Forelimb muscle (tissue), 1 donor: ENCODE measurements at regions not wholly inside any gene's neighbourhood (a gene's known extent, or its start where the extent isn't known, plus 50 kb on each side); places are given as distances from the start of the nearest gene placed in this dataset.

Source experiments
- DNase-seq: peaks from one replicate; pipeline ENCODE4 v3.0.0-alpha.2; 2013; ENCODE audit warnings: low read depth

- no peak for DNase-seq
Measured at GRCh38 chr11:91763331-91763730, 461.3 kb upstream of the FAT3 start.

GRCh38 chr11:91761406-91762025 is 463.1 kb upstream of the FAT3 start:
- peak; percentile 8 for DNase-seq

GRCh38 chr11:91756829-91757480 is 467.7 kb upstream of the FAT3 start:
- DNase-seq = no peak

GRCh38 chr11:91755951-91756707 is 468.5 kb upstream of the FAT3 start:
- DNase-seq = no peak

GRCh38 chr11:91755526-91755925 is 469.1 kb upstream of the FAT3 start:
- no peak for DNase-seq

- no peak for DNase-seq
Measured at GRCh38 chr11:91749251-91749650, 475.4 kb upstream of the FAT3 start.

GRCh38 chr11:91742155-91742554 is 482.5 kb upstream of the FAT3 start:
- no peak for DNase-seq

GRCh38 chr11:91731051-91731450 is 493.6 kb upstream of the FAT3 start:
- DNase-seq = no peak

- no peak for DNase-seq
Measured at GRCh38 chr11:91730620-91731019, 494.0 kb upstream of the FAT3 start.

- DNase-seq = no peak
Measured at GRCh38 chr11:91730057-91730456, 494.6 kb upstream of the FAT3 start.

GRCh38 chr11:91717169-91717568 is 507.4 kb upstream of the FAT3 start:
- no peak for DNase-seq

- no peak for DNase-seq
Measured at GRCh38 chr11:91707652-91708482, 516.8 kb upstream of the FAT3 start.

GRCh38 chr11:91703042-91703441 is 521.6 kb upstream of the FAT3 start:
- DNase-seq = no peak

GRCh38 chr11:91700854-91701253 is 523.8 kb upstream of the FAT3 start:
- DNase-seq = no peak

GRCh38 chr11:91698845-91699244 is 525.8 kb upstream of the FAT3 start:
- no peak for DNase-seq

GRCh38 chr11:91694331-91694730 is 530.3 kb upstream of the FAT3 start:
- DNase-seq = no peak

GRCh38 chr11:91691872-91692271 is 532.7 kb upstream of the FAT3 start:
- no peak for DNase-seq

- no peak for DNase-seq
Measured at GRCh38 chr11:91688672-91689071, 535.9 kb upstream of the FAT3 start.

GRCh38 chr11:91686700-91687099 is 537.9 kb upstream of the FAT3 start:
- no peak for DNase-seq

- peak; percentile 39 for DNase-seq
Measured at GRCh38 chr11:91686281-91686680, 538.3 kb upstream of the FAT3 start.

GRCh38 chr11:91673705-91674104 is 550.9 kb upstream of the FAT3 start:
- DNase-seq = no peak

GRCh38 chr11:91664521-91664920 is 560.1 kb upstream of the FAT3 start:
- DNase-seq = no peak
